ENCODE measurements at regions not wholly inside any gene's neighbourhood (a gene's known extent, or its start where the extent isn't known, plus 50 kb on each side); places are given as distances from the start of the nearest gene placed in this dataset.

DNA sequence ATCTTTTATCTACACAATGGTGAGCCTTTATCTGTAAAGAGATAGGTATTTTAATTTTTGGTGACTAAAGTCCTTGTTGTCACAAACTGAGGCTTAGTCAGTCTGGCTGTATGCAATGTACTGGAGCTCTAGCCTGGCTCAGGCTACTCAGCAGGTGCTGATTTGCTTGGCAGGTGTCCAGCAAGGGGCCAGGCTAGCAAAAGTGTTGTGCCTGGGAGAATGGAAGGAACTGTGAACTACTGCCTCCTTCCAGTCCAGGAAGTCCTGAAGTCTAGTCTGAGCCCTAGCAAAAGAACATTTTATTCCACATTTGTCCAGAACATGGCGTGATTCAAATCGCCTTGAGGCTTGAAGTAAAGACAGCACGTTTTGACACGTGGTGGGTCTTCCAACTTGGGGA is 260.5 kb downstream of the CCDC85A start:
- no peak overlapping the region for H3K4me3 ChIP-seq
- no peaks in the 10 kb centered on the region for H3K4me1 ChIP-seq
- TF ChIP-seq, protein P1, sequence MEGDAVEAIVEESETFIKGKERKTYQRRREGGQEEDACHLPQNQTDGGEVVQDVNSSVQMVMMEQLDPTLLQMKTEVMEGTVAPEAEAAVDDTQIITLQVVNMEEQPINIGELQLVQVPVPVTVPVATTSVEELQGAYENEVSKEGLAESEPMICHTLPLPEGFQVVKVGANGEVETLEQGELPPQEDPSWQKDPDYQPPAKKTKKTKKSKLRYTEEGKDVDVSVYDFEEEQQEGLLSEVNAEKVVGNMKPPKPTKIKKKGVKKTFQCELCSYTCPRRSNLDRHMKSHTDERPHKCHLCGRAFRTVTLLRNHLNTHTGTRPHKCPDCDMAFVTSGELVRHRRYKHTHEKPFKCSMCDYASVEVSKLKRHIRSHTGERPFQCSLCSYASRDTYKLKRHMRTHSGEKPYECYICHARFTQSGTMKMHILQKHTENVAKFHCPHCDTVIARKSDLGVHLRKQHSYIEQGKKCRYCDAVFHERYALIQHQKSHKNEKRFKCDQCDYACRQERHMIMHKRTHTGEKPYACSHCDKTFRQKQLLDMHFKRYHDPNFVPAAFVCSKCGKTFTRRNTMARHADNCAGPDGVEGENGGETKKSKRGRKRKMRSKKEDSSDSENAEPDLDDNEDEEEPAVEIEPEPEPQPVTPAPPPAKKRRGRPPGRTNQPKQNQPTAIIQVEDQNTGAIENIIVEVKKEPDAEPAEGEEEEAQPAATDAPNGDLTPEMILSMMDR (IDR thresholded peaks at IDR 0.05), result no peak
- DNase-seq, result no peak
- H3K27ac ChIP-seq, result no peak overlapping the region
- H3K9me3 ChIP-seq, result no peaks in the 10 kb centered on the region
- no peaks in the 10 kb centered on the region for H3K36me3 ChIP-seq
- intact Hi-C loops (cut with DNase I; ENCODE audit: low total_unique reads), result no loop called here
- H3K27me3 ChIP-seq, result no peaks in the 10 kb centered on the region

DNA sequence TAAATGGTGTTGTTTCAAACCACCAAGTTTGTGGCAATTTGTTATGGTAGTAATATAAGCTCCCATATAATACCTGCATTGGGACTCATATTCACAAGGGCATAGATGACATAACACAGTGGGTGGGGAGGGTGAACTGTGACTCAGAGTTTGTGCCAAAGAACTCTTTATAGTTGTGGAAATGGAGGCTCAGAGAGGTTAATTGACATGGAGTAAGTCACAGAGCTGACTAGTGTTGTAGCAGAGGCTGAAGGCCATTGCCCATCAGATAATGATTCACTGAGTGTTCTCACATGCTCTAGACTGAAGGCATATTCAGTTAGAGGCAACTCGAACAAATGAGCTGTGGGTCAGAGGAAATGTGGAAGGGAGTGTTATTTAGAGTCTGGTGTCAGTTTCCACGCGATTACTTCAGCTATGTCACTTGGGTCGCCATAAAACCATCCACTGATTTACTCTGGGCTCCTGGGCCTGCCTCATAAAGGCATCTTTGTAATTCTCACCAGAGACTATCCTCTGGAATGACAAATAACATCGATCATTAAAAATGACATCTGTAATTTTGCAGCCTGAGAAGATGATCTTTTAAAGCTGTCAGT is 264.7 kb downstream of the CCDC85A start:
- Histone ChIP-seq H3K4me3 (no peak overlapping the region), H3K27me3 (no peaks in the 10 kb centered on the region), H3K27ac (no peak overlapping the region), H3K4me1 (no peaks in the 10 kb centered on the region), H3K36me3 (no peaks in the 10 kb centered on the region), H3K9me3 (peaks cover 0 to 10% (median 6%) of the 10 kb centered on the region in 3 donors)
- TF ChIP-seq, protein P1 (IDR thresholded peaks at IDR 0.05), result no peak
- intact Hi-C loops (cut with DNase I; ENCODE audit: low total_unique reads), result no loop called here
- DNase-seq, result no peak

DNA sequence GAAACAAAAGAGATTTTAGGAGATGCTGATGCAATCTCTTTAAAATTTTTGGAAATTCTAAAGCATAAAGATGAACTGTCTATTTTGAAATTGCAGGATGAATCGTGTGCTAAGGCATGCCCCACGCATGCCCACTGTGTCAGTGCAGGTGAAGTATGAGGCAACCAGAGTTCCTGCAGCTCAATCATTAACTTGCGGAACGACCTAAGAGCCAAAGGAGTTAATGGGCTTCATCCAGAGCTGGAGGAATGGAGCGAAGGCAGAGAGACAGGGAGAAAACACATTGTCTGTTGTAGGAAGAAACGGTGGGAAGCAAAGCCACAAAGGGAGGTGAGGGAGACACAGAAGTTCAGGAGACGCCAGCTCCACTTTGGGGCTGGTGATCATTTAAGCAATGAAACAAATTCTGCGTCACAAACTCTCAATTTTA is 265.2 kb downstream of the CCDC85A start:
- Histone ChIP-seq H3K27ac (no peak overlapping the region), H3K4me1 (no peaks in the 10 kb centered on the region), H3K9me3 (peaks cover 0 to 10% (median 6%) of the 10 kb centered on the region in 3 donors), H3K27me3 (no peaks in the 10 kb centered on the region), H3K36me3 (no peaks in the 10 kb centered on the region), H3K4me3 (no peak overlapping the region)
- no peak for DNase-seq
- TF ChIP-seq, protein P1 (IDR thresholded peaks at IDR 0.05), result no peak
- intact Hi-C loops (cut with DNase I; ENCODE audit: low total_unique reads), result no loop called here

DNA sequence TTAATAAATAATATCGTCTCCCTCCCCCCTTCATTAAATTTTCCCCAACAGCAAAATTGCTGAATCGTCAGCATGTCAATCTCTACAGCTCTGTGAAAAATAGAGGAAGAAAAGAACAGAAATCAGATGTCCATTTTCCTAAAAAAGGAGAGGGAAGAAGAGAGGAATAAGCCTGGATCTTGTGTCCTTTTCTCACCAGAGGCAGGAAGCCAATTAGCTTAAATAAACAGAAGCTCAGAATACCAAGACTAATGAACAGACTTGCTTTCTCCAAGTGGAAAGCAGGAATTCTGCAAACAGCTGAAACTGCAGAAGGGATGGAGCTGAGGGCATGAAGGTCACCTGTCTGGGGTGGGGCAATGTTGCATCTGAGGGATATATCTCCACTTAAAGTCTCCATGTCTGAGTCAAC is 265.7 kb downstream of the CCDC85A start:
- TF ChIP-seq, protein P1 (IDR thresholded peaks at IDR 0.05), result no peak
- Histone ChIP-seq H3K9me3 (peaks cover 0 to 10% (median 6%) of the 10 kb centered on the region in 3 donors), H3K4me1 (no peaks in the 10 kb centered on the region), H3K27ac (no peak overlapping the region), H3K4me3 (no peak overlapping the region), H3K36me3 (no peaks in the 10 kb centered on the region), H3K27me3 (no peaks in the 10 kb centered on the region)
- DNase-seq, result no peak
- intact Hi-C loops (cut with DNase I; ENCODE audit: low total_unique reads), result no loop called here

DNA sequence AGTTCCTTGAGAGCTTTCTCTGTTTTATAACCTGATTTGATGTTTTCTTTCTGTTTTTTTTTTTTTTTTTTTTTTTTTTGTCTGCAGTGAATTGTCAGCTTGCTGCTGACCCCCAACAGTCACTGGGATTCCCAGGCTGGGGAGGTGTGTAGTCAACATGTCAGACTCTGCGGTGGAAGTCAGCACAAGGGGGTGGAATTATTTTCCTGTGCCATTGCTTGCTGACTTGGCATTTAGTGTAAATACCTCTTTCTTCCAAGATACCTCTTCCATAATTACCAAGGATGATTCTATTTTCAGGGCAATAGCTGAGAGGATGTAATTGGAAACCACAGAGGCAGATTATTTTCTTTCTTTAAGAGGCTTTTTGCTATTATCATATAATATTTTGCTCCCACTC is 266.3 kb downstream of the CCDC85A start:
- Histone ChIP-seq H3K4me1 (no peaks in the 10 kb centered on the region), H3K36me3 (no peaks in the 10 kb centered on the region), H3K4me3 (no peak overlapping the region), H3K27me3 (no peaks in the 10 kb centered on the region), H3K9me3 (peaks cover 0 to 10% (median 6%) of the 10 kb centered on the region in 3 donors), H3K27ac (no peak overlapping the region)
- TF ChIP-seq, protein P1 (IDR thresholded peaks at IDR 0.05), result no peak
- intact Hi-C loops (cut with DNase I; ENCODE audit: low total_unique reads), result no loop called here
- DNase-seq, result no peak

DNA sequence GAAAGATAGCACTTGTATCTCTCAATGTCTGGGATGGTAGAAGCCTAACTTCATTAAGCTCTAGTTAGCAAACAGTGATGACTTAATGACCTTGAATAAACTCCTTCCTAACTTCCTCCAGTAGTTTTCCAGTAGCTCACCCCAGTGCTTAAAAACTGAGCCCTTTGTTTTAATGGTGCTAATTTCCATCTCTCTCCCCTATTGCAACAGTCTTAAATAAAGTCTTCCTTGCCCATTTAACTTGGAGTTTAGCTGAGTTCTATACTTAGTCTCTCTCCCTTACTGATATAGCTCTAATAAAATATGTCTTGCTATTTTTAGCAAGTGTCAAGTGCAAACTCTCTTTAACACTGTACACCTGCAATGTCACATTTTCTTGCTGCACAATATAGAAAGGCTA is 267.0 kb downstream of the CCDC85A start:
- Histone ChIP-seq H3K4me1 (no peaks in the 10 kb centered on the region), H3K4me3 (no peak overlapping the region), H3K27ac (no peak overlapping the region), H3K27me3 (no peaks in the 10 kb centered on the region), H3K9me3 (peaks cover 0 to 10% (median 6%) of the 10 kb centered on the region in 3 donors), H3K36me3 (no peaks in the 10 kb centered on the region)
- intact Hi-C loops (cut with DNase I; ENCODE audit: low total_unique reads), result no loop called here
- no peak for DNase-seq
- TF ChIP-seq, protein P1 (IDR thresholded peaks at IDR 0.05), result no peak

All from tibial artery (tissue), 4 donors.